GM21576 (cell line): ENCODE measurements at regions not wholly inside any gene's neighbourhood (a gene's known extent, or its start where the extent isn't known, plus 50 kb on each side); places are given as distances from the start of the nearest gene placed in this dataset.
A peak's percentile ranks its signal among the peaks of the same experiment; 100 is the strongest.
"Not testable (repeated sequence)": the region's sequence is repeated elsewhere in the genome, so short reads cannot be mapped to it uniquely, and the experiment has no call there.

ENCODE experiments used
- ATAC-seq: cut with Tn5 transposase; IDR thresholded peaks from one replicate; pipeline ENCODE4 v1.9.1; 2021; ENCODE audit warnings: mild to moderate bottlenecking, moderate library complexity; ENCODE audit not compliant: unreplicated experiment

DNA sequence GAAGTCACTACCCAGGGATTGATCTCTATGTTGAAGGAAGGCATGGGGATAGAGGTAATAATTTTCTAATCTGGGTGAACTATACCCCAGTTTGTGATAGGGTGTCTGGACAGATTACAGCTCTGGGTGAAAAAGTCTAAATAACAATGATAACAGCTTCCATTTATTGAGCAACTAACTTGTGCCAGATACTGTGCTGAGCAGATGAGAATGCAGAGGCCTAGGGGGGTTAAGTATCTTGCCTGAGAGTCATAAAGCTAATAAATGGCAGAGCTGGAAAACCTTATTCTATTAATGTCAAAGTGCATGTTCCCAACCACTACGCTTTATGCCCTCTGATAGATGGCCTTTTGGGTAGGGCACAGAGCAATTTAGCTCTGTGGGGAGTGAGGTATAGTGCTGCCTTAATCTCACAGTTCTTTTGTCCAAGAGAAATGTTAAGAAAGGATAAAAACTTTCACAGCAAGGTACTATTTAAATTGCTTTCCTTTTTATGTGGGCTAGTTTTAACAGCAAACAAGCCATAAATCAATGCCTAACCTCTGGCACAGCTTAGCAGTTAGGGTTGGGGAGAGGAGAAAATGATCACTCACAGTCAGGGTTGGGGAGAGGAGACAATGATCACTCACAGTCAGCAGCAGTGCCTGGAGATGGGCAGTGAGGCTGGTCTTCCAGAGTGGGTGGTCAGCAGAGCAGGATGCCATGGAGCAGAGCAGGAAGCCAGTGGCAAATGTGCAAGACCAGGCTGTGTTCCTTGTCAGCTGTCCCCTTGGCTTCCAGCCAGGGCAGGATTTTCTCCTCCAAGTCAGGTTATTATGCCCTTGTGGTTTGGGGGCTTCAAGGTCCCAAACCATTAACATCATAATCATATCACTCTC, 187.0 kb downstream of the CARTPT start:
- ATAC-seq: no peak

GRCh38 chr5:71907001-71907588, 188.0 kb downstream of the CARTPT start:
- ATAC-seq: peak; percentile 62

DNA sequence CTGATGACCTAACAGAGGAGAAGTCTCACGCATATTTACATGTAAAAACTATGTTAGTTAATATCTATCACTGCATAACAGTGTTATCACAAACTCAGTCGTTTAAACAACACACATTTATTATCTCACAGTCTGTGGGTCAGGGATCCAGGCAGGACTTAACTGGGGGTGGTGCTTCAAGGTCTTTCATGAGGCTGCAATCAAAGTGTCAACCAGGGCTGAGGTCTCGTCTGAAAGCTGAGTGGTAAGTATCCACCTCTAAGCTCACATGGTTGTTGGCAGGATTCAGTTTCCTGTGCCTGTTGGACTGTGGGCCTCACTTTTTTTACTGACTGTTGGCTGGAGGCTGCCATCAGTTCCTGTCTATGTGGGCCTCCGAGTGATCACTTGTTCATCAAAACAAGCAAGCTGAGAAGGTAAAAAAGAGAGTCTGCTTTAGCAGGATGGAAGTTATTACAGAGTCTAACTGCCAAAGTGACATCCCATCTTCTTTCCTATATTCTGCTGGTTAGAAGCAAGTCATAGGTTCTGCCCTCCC, 188.6 kb downstream of the CARTPT start:
- ATAC-seq: no peak

- ATAC-seq: no peak
Measured at GRCh38 chr5:71910741-71911140, 191.7 kb downstream of the CARTPT start.

DNA sequence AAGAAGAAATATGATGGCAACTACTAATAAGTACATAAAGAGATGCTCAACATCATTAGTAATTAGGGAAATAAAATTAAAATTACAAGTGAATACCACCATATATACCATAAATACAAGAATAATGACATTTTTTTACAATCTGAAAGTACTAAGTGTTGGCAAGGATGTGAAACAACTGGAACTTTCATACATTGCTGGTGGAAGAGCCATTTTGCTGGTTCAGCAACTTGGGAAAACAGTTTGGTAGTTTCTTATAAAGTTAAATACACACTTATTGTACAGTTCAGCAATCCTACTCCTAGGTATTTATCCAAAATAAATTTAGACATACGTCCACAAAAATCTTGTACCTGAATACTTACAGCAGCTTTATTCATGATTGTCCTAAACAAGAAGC, 192.9 kb downstream of the CARTPT start:
- ATAC-seq: no peak

DNA sequence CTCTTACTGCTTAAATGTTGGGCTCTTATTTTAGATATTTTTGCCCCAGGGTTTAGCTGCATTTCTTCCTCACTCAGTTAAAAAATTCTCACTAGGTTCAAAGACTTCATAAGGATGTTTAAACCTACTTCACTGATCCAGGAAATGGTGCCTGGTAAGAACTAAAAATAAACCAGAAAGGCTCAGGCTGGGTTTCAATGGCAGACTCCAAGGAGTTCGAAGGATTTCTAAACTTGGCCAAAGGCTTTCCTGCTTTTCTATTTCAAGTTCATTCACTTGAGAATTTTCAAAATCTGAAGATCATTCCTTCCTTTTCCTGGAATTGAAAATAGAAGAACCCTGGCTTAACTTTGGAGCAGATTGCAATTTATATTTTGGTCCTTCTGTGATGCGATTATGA, 193.0 kb upstream of the MAP1B start:
- no peak for ATAC-seq

- no peak for ATAC-seq
Measured at GRCh38 chr5:71922584-71923106, 184.6 kb upstream of the MAP1B start.

- ATAC-seq: no peak
Measured at GRCh38 chr5:71923755-71924154, 183.5 kb upstream of the MAP1B start.

- ATAC-seq: no peak
Measured at GRCh38 chr5:71924325-71924724, 182.9 kb upstream of the MAP1B start.

GRCh38 chr5:71924980-71925379, 182.3 kb upstream of the MAP1B start:
- ATAC-seq: no peak

DNA sequence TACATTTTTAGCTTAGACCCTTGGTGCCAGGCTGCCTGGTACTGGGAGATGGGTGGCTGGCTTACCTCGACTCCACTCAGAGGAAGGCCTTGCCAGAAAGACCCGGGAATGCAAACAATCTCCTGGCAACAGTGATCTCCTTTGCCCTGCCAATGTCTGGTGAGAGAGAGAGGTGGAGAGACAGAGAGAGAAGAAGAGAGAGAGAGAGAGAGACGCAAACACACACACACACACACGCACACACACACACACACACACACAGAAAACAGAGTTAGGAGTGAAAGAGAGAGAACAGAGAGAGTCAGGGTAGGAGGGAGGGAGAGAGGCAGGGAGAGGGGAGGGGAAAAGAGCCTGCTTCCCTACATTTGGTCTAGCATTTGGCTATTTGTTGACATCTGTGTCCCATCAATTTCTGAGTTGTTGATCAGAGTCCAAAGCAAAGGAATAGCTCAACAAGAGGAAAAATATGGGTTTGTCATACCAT, 181.6 kb upstream of the MAP1B start:
- ATAC-seq: no peak

- no peak for ATAC-seq
Measured at GRCh38 chr5:71929003-71929402, 178.3 kb upstream of the MAP1B start.

DNA sequence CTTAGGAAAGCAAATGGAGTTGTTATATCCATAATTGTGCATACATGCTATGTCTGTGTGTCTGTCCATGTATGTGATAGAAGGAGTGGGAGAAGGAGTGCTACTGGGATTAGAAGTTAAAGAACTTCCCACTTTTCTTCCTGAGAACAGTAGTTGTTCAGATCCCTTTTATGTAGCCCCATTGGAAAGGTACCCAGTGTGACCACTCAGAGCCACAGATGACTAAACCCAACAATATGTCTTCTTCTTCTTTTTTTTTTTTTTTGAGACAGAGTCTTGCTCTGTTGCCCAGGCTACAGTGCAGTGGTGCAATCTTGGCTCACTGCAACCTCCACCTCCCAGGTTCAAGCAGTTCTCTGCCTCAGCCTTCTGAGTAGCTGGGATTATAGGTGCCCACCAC, 176.7 kb upstream of the MAP1B start:
- ATAC-seq: not testable (repeated sequence)

GRCh38 chr5:71932131-71932654, 175.1 kb upstream of the MAP1B start:
- no peak for ATAC-seq

- no peak for ATAC-seq
Measured at GRCh38 chr5:71932655-71933338, 174.5 kb upstream of the MAP1B start.

- no peak for ATAC-seq
Measured at GRCh38 chr5:71934322-71934721, 173.0 kb upstream of the MAP1B start.

DNA sequence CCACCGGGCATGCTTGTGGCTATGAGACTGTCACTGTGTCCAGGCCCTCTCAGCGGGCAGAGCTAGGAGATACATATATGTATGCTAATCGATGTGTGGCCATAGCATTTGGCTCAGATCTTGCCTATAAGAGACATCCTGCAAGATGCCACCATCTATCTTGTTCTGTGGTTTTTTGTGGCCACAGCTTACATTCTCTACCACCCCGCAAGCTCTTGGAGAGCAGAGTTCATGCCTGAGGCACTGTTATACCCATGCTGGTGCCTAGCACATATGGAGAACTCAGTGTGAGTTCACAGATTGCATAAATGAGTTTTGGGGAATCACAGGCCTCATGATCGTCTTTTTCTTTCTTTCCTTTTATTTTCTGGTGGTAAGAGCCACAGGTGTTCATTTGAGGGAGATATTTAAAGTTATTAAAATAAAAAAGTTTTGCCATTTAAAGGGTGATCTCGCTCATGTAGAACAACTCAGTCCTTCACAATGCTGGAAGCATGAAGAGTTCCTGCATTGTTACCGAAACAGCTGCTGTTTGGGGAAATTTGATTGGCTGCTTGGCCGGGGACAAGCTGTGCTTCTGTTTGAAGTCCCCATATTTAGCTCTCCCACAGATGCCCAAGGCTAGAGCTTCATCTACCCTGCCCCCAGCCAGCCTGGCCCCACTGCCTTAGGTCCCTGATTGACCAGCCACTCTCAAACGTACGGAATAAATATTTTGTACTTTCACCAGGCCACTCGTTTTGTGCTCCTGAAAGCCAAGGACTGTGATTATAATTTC, 169.2 kb upstream of the MAP1B start:
- no peak for ATAC-seq

- no peak for ATAC-seq
Measured at GRCh38 chr5:71938895-71939294, 168.4 kb upstream of the MAP1B start.

DNA sequence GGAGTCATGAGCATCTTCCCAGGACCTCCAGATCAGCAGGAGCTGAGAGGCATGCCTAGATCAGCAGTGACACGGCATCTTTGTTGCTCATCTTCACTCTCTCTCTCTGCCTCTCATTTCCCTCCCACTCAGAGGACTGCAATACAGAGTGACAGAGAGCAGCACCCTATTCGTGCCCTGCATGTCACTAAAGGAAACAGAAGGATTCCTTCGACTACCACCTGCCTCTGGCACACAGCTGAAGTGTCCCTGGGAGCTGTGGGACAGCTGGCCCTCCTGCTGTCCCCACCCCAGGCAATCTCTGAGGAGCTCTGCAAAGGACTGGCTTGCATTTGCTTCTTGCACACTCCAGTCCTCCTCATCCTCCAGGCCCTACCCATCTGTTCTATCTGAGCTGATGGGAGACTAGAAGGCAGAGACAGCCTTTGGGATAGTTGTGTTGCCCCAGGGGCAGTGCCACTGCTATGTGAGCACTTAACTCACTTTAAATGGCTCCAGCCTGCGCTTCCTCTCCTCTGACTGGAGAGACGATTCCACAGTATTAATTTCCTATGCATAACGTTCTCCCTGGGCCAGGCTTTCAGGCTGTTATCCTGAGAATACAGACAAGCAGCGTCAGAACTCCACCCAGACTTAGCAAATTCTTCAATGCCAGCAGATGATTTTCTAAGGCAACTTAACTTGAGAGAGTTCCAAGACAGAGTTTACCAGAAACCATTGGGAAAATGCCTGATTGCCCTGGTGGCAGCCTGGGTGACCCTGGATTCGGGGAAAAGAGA, 167.6 kb upstream of the MAP1B start:
- no peak for ATAC-seq
